ENCODE measurements at regions not wholly inside any gene's neighbourhood (a gene's known extent, or its start where the extent isn't known, plus 50 kb on each side); places are given as distances from the start of the nearest gene placed in this dataset.

GRCh38 chr2:134133622-134134312, 120.1 kb upstream of the MGAT5 start:
- DNase-seq = no peak

- DNase-seq = no peak
Observed at GRCh38 chr2:134134313-134134706, 119.6 kb upstream of the MGAT5 start.

- no peak for DNase-seq
Observed at GRCh38 chr2:134134827-134135226, 119.0 kb upstream of the MGAT5 start.

GRCh38 chr2:134135793-134136192, 118.1 kb upstream of the MGAT5 start:
- no peak for DNase-seq

GRCh38 chr2:134136731-134137130, 117.1 kb upstream of the MGAT5 start:
- no peak for DNase-seq

GRCh38 chr2:134137182-134137611, 116.7 kb upstream of the MGAT5 start:
- DNase-seq = no peak

GRCh38 chr2:134138115-134138514, 115.8 kb upstream of the MGAT5 start:
- DNase-seq = no peak

GRCh38 chr2:134139611-134140010, 114.3 kb upstream of the MGAT5 start:
- DNase-seq = no peak

- no peak for DNase-seq
Observed at GRCh38 chr2:134140251-134140661, 113.6 kb upstream of the MGAT5 start.

GRCh38 chr2:134141598-134142340, 112.1 kb upstream of the MGAT5 start:
- DNase-seq = no peak

- DNase-seq = no peak
Observed at GRCh38 chr2:134142341-134142738, 111.5 kb upstream of the MGAT5 start.

- DNase-seq = no peak
Observed at GRCh38 chr2:134142903-134143302, 111.0 kb upstream of the MGAT5 start.

- DNase-seq = no peak
Observed at GRCh38 chr2:134143568-134143967, 110.3 kb upstream of the MGAT5 start.

GRCh38 chr2:134144081-134144596, 109.7 kb upstream of the MGAT5 start:
- no peak for DNase-seq

GRCh38 chr2:134144651-134145050, 109.2 kb upstream of the MGAT5 start:
- no peak for DNase-seq

GRCh38 chr2:134145519-134145918, 108.4 kb upstream of the MGAT5 start:
- DNase-seq = no peak

- no peak for DNase-seq
Observed at GRCh38 chr2:134146161-134146560, 107.7 kb upstream of the MGAT5 start.

- DNase-seq = no peak
Observed at GRCh38 chr2:134146620-134147019, 107.3 kb upstream of the MGAT5 start.

- DNase-seq = no peak
Observed at GRCh38 chr2:134148172-134148571, 105.7 kb upstream of the MGAT5 start.

GRCh38 chr2:134148843-134149472, 104.9 kb upstream of the MGAT5 start:
- no peak for DNase-seq

GRCh38 chr2:134149904-134150303, 104.0 kb upstream of the MGAT5 start:
- no peak for DNase-seq

- no peak for DNase-seq
Observed at GRCh38 chr2:134150760-134151159, 103.1 kb upstream of the MGAT5 start.

- no peak for DNase-seq
Observed at GRCh38 chr2:134152045-134153010, 101.5 kb upstream of the MGAT5 start.

Measured in CD4-positive, alpha-beta T cell treated with Interleukin-21 for 1 hour (primary cell).